HG02759 (cell line): ENCODE measurements at regions not wholly inside any gene's neighbourhood (a gene's known extent, or its start where the extent isn't known, plus 50 kb on each side); places are given as distances from the start of the nearest gene placed in this dataset.
"Not testable (repeated sequence)": the region's sequence is repeated elsewhere in the genome, so short reads cannot be mapped to it uniquely, and the experiment has no call there.

Source experiments
- ATAC-seq: cut with Tn5 transposase; IDR thresholded peaks from one replicate; pipeline ENCODE4 v1.9.1; 2021; ENCODE audit warnings: mild to moderate bottlenecking, moderate library complexity; ENCODE audit not compliant: unreplicated experiment

DNA sequence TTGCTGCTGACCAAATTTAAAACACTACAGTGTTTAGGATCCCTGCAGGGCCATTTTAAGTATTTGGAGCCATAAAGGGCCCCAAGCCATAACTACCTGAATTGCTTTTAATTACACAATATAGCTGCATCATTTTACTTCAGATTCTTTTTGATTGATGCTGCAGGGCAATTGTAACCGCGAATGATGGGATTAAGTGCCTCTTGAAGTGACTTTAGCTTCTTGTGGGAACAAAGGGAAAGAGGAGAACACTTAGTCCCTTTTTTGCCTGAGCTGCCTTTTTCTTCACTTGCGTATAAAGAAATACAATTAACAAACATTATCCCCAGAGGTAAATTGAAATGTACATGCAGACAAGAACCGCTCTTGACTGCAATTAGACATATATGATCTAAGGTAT lies 228.5 kb downstream of the ZIC5 start:
- ATAC-seq = no peak

GRCh38 chr13:99741960-99742359 lies 229.6 kb downstream of the ZIC5 start:
- ATAC-seq = no peak

DNA sequence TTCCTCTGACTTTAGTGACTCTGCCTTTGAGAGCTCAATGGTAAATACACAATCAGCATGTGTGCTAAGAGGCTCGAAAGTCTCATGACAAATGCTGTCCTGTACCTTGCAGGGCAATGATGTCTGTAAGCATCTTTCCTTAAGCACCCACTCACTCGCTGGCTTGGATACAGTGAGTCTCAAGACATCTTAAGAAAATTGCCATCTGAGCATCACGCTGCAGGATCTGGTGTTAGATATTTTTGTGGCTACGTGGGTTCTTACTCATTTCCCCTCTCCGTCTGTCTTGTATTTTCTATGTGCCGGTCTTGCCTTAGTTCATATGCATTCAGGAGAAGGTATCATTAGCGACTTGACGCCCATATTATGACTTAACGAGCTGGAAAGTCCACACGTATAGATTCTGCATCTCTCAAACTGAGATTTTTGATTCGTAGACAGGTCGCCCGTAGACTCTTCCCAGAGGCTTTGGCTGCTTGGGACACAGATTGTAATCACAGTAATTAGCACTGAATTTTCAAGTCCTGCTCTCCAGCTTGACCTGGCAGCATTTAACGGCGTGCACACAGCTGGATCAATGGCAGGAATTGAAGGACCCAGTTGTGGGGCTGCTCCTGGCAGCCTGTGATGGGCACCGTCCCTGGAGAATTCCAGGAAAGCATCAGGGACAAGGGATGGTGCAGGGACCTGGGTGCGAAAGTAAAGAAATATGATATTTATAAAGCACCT lies 231.2 kb downstream of the ZIC5 start:
- no peak for ATAC-seq

DNA sequence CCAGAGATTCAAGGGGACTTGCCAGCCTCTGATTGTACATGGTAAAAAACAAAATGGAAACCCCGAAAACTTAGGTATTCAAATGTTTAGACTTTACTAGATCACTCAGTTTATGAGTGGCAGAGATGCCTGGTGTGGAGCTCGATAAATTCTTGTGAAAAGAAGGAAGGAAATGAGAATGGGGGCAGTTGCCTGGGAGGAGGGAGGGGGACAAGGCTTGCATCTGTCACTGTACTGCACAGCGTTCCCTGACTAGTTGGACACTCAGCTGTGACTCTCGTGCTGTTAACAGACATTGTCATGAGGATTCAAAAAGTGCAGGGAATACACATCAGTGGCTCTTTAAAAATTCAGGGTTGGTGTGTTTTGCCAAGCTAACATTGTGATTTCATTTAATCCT lies 232.9 kb downstream of the ZIC5 start:
- ATAC-seq = no peak

DNA sequence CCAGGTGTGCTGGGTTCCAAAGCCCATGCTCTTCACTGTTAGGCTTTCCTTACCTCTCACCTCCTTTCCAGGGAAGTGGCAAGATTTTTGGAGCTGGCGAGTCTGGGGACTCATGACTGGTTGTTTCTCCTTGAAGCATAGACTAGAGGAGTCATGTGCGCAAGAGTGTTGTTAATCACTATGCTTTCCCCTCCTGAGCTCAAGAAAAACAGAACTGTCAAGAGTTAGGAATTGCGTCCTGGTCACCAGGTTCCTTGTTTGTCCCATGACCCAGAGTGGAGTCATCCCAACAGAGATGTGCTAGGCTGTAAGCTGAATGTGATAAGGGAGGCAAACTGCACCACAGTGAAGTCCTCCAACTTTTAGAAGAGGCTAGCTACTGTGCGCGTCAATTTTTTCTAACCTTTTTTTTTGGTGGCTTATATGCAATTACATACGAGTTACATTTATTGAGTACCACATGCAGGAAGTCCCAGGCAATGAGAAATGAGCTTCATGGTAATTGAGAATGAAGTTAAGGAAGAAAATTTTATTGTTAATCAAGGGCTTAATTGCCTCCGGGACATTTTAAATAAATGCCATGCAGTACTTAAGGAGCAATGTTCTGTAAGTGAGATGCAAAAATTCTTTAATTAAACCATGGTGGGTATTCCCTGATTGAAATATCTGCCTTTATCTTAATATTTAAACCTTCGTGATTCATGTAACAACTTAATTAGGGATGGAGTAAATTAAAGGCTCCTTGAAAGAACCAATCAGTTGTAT lies 233.9 kb downstream of the ZIC5 start:
- no peak for ATAC-seq

- ATAC-seq = no peak
Observed at GRCh38 chr13:99736541-99736940, 235.0 kb downstream of the ZIC5 start.

- no peak for ATAC-seq
Observed at GRCh38 chr13:99734013-99734693, 232.9 kb downstream of the TM9SF2 start.

GRCh38 chr13:99733346-99733745 lies 232.1 kb downstream of the TM9SF2 start:
- ATAC-seq = no peak

DNA sequence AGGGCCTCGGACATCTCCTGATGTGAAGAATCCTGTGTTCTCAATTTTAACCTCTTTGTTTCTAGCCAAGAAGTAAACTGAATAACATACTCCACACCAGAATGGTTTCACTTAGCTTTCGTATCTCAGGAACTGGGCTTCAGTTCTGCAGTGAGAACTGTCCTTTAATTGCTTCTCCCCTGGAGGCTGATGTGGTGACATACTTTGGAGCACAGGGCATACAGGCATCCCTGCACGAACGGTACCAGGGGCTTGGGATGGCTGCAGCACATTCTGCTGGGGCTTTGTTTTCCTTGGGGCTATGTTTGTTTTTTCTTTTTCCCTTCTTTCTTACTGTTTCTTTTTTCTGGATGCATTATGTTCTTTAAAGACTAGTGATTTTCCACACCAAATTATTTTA lies 230.5 kb downstream of the TM9SF2 start:
- no peak for ATAC-seq

- no peak for ATAC-seq
Observed at GRCh38 chr13:99730403-99730802, 229.1 kb downstream of the TM9SF2 start.

- no peak for ATAC-seq
Observed at GRCh38 chr13:99729745-99730144, 228.5 kb downstream of the TM9SF2 start.

GRCh38 chr13:99727651-99728050 lies 226.4 kb downstream of the TM9SF2 start:
- not testable (repeated sequence) for ATAC-seq

DNA sequence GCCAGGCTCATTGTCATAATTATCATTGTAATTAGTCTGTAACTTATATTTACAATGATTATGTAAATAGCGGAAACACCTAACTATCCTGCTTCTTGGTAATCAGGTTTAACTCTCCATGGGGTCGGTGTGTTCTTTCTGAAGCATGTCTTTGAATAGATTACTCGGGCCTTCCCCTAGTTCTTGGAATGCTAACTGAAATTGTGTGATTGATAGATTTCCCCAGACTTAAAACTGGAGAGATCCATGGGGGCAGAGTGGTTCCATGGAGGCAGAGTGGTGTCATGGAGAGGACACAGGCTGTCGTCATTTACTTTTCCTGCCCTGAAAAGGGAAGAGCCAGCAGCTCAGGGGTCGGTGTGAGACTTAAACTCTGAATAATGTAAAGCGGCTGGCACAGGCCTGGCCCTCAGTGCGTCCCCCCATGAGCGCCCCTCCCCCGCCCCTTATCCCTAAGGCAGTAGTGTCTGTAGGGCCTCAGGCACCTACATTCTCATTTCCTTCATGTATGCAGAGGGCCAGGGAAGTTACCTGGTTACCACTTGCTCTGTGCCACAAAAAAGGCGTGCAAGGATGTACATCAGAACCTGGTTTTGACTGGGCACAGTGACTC lies 225.1 kb downstream of the TM9SF2 start:
- no peak for ATAC-seq

DNA sequence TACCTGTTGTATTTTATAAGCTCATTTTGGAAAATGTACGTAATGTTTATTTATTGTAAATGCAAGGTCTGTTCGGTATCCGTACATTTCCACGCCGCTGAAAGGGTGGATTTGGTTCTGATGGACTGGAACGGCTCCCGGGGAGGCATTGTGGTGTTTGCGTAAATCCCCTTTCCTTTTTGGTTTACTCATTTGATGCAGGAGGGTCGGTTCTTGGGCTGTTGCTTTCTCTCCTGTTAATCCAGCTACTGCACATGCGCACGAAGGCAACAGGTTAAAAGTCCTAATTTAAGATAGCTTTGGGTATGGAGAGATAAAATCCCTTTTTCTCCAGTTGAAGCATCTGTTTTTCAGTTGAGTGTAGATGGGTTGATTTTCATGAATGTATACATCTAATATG lies 224.4 kb downstream of the TM9SF2 start:
- ATAC-seq = no peak

- no peak for ATAC-seq
Observed at GRCh38 chr13:99724633-99725517, 223.6 kb downstream of the TM9SF2 start.

GRCh38 chr13:99723878-99724277 lies 222.6 kb downstream of the TM9SF2 start:
- no peak for ATAC-seq

GRCh38 chr13:99722931-99723330 lies 221.7 kb downstream of the TM9SF2 start:
- ATAC-seq = no peak

- no peak for ATAC-seq
Observed at GRCh38 chr13:99722338-99722818, 221.1 kb downstream of the TM9SF2 start.

DNA sequence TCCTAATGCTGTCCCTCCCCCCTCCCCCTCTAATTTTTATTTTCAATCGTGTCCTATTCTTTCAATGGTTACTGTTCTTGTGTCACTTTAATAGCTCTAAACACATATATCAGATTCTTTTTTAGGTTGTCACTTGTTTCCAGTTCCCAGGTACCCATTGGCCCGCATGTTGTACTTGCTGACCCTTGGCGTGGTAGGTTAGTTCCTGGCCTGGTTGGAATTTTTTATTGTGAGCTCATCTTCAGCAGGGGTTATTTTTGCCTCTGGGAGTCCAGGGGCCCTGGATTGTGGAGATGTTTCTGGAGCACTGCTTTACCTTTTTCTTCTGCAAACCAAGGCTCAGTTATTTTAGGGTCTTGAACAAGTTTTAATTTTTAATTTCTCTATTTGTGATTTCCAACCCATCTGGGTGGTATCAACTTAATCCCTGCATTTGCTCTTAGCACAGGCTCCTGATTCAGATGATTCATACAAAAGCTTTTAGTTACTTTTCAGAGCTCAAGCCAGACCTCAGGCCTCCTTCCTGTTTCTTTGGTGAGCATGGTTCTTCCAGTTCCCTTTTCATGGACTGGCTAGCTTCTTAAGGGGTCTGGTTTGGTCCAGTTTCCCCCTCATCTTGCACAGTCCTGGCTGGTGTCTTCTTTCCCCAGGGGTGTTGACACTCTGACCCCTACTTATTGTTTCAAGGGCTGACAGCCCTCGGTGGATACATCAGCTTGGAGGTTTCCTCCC lies 220.5 kb downstream of the TM9SF2 start:
- ATAC-seq = no peak
